Bronchial epithelial cell (primary cell): ENCODE measurements at regions not wholly inside any gene's neighbourhood (a gene's known extent, or its start where the extent isn't known, plus 50 kb on each side); places are given as distances from the start of the nearest gene placed in this dataset.

Source experiments
- DNase-seq: peaks from one replicate; pipeline ENCODE4 v3.0.0-alpha.2; 2010; ENCODE audit warnings: low read depth
- FAIRE-seq: peaks from 2 replicates; lab custom pipeline; 2011; peaks lifted over from hg19 to GRCh38; lab: Jason Lieb, UNC
- H3K27me3 ChIP-seq: 2 replicates; pipeline ENCODE4 v1.5.1; 2011; ENCODE audit warnings: low read length; ENCODE audit not compliant: control insufficient read depth, insufficient read depth
- H3K36me3 ChIP-seq: 2 replicates; pipeline ENCODE4 v1.5.1; 2011; ENCODE audit warnings: low read length; ENCODE audit not compliant: control insufficient read depth, insufficient read depth
- H3K4me3 ChIP-seq: 2 replicates; pipeline ENCODE4 v1.5.1; 2011; ENCODE audit warnings: mild to moderate bottlenecking, low read depth, low read length, control low read depth
- TF ChIP-seq, protein P1 (sequence below): IDR thresholded peaks from 2 replicates; pipeline ENCODE4 v1.5.1; 2011; ENCODE audit warnings: mild to moderate bottlenecking, moderate library complexity, low read length, control low read depth, inconsistent platforms; ENCODE audit not compliant: insufficient read depth, severe bottlenecking

DNA sequence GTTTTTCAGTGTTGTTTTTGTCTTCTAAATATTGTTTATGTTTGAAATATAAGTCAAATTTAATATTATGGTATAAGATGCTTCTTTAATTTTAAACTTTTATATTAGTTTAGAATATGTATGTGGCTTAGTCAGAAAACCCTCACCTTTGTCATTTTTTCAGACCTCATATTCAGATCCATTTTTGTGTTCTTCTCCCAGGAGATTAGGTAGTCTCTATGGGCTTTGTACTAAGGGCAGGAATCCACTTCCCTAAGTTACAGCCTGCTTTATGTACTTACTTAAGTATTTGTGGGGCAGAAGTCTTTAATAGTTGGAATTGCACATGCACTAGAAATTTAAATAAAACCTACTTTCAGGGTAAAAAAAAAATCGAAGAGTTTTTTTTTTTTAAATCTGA, 63.5 kb upstream of the TENM3 start:
- Histone ChIP-seq H3K4me3 (no peak overlapping the region), H3K36me3 (no peaks in the 10 kb centered on the region), H3K27me3 (no peaks in the 10 kb centered on the region)
- FAIRE-seq, result no peak
- no peak for DNase-seq
- TF ChIP-seq, protein P1, sequence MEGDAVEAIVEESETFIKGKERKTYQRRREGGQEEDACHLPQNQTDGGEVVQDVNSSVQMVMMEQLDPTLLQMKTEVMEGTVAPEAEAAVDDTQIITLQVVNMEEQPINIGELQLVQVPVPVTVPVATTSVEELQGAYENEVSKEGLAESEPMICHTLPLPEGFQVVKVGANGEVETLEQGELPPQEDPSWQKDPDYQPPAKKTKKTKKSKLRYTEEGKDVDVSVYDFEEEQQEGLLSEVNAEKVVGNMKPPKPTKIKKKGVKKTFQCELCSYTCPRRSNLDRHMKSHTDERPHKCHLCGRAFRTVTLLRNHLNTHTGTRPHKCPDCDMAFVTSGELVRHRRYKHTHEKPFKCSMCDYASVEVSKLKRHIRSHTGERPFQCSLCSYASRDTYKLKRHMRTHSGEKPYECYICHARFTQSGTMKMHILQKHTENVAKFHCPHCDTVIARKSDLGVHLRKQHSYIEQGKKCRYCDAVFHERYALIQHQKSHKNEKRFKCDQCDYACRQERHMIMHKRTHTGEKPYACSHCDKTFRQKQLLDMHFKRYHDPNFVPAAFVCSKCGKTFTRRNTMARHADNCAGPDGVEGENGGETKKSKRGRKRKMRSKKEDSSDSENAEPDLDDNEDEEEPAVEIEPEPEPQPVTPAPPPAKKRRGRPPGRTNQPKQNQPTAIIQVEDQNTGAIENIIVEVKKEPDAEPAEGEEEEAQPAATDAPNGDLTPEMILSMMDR, result no peak

DNA sequence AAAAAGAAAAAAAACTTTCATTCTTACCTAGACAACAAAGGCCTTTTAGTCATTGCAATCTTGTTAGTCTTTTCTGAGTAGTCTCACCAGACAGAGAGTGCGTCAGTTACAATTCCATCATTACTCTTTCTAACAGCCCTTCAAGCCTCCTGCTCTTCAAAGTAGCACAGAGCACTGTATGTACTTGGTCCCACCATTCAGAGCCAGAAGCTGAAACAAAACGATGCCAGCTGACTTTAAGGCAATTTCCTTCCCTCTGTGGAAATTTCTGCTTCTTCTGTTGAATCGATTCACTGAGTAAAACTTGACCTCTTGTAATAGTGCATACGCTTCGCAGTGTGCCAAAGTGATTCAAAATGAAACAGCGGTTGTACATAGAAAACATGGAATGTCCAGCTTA, 57.7 kb upstream of the TENM3 start:
- Histone ChIP-seq H3K36me3 (no peaks in the 10 kb centered on the region), H3K4me3 (no peak overlapping the region), H3K27me3 (no peaks in the 10 kb centered on the region)
- no peak for FAIRE-seq
- TF ChIP-seq, protein P1, result no peak
- DNase-seq, result no peak

GRCh38 chr4:182187674-182188073, 55.5 kb upstream of the TENM3 start:
- TF ChIP-seq, protein P1, result no peak
- Histone ChIP-seq H3K36me3 (no peaks in the 10 kb centered on the region), H3K4me3 (no peak overlapping the region), H3K27me3 (no peaks in the 10 kb centered on the region)
- FAIRE-seq, result no peak
- no peak for DNase-seq

- TF ChIP-seq, protein P1, result no peak
- Histone ChIP-seq H3K4me3 (no peak overlapping the region), H3K27me3 (no peaks in the 10 kb centered on the region), H3K36me3 (no peaks in the 10 kb centered on the region)
- no peak for FAIRE-seq
- no peak for DNase-seq
Measured at GRCh38 chr4:182188622-182189021, 54.6 kb upstream of the TENM3 start.

- FAIRE-seq (no peak), DNase-seq (peak; percentile 16)
- TF ChIP-seq, protein P1, result no peak
- Histone ChIP-seq H3K4me3 (no peak overlapping the region), H3K36me3 (no peaks in the 10 kb centered on the region), H3K27me3 (no peaks in the 10 kb centered on the region)
Measured at GRCh38 chr4:182189103-182189878, 53.9 kb upstream of the TENM3 start.

DNA sequence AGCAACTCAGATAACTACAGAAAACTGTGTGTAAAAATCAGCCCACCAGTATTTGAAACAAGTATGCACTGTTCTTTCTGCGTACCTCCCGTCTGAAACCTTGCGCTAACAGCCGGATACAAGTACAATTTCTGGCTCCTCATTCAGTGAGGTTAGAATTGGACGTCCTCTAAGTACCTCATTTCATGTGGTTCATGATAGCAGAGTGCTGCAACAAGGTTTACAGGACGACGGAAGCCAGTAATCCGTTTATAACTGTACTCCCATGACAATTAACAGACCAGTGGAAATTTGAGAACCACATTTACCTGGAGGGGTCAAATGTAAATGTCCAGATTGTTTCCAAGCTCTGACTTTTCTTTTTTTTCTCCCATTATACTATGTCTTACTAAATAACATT, 52.9 kb upstream of the TENM3 start:
- no peak for FAIRE-seq
- no peak for DNase-seq
- Histone ChIP-seq H3K27me3 (no peaks in the 10 kb centered on the region), H3K36me3 (no peaks in the 10 kb centered on the region), H3K4me3 (no peak overlapping the region)
- TF ChIP-seq, protein P1, result no peak
